H1 (cell line): ENCODE measurements at regions not wholly inside any gene's neighbourhood (a gene's known extent, or its start where the extent isn't known, plus 50 kb on each side); places are given as distances from the start of the nearest gene placed in this dataset.

ENCODE experiments used
- CTCF ChIA-PET: fragments of 300-600 bp; sonication (Branson Sonifier 250); formaldehyde crosslinking; loops from one replicate; lab custom pipeline; 2021; ENCODE audit not compliant: partially characterized antibody; lab: Charles Lee
- POLR2A ChIA-PET: fragments of 300-600 bp; sonication (Branson Sonifier 250); formaldehyde crosslinking; loops from one replicate; lab custom pipeline; 2021; ENCODE audit warnings: inconsistent platforms; ENCODE audit not compliant: partially characterized antibody; lab: Charles Lee
- DNase-seq, 2 experiments: peaks; one replicate each; pipeline versions ENCODE4 v3.0.0 to v3.0.0-alpha.2; 2010 to 2022; ENCODE audit warnings: low spot score in 2 of 2, low read depth in 1 of 2, mixed read lengths in 1 of 2
- FAIRE-seq: peaks from 2 replicates; lab custom pipeline; 2011; peaks lifted over from hg19 to GRCh38; lab: Jason Lieb, UNC
- H2AFZ ChIP-seq: 2 replicates; pipeline ENCODE4 v1.8.1; 2012; ENCODE audit warnings: low read length, inconsistent platforms
- H2AK5ac ChIP-seq: 2 replicates; pipeline ENCODE4 v1.6.1; 2013; ENCODE audit warnings: low read depth, low read length
- H2BK120ac ChIP-seq: replicated peaks from 2 replicates; pipeline ENCODE3; 2013; ENCODE audit warnings: low read depth, low read length, inconsistent platforms
- H2BK12ac ChIP-seq: 2 replicates; pipeline ENCODE4 v1.6.1; 2013; ENCODE audit warnings: low read depth, low read length
- H2BK15ac ChIP-seq: 2 replicates; pipeline ENCODE4 v1.6.1; 2013; ENCODE audit warnings: low read length
- H2BK20ac ChIP-seq: 2 replicates; pipeline ENCODE4 v1.6.1; 2013; ENCODE audit warnings: low read length
- H2BK5ac ChIP-seq: 2 replicates; pipeline ENCODE4 v1.6.1; 2013; ENCODE audit warnings: low read depth, low read length
- H3K14ac ChIP-seq: 2 replicates; pipeline ENCODE4 v1.6.1; 2013; ENCODE audit warnings: inconsistent platforms; ENCODE audit not compliant: insufficient read length
- H3K18ac ChIP-seq: 2 replicates; pipeline ENCODE4 v1.6.1; 2013; ENCODE audit warnings: low read length; ENCODE audit errors: extremely low read depth
- H3K23ac ChIP-seq: 2 replicates; pipeline ENCODE4 v1.6.1; 2013; ENCODE audit warnings: inconsistent platforms; ENCODE audit not compliant: insufficient read length
- H3K23me2 ChIP-seq: 2 replicates; pipeline ENCODE4 v1.6.1; 2013; ENCODE audit warnings: low read depth, low read length
- H3K27ac ChIP-seq: 2 replicates; pipeline ENCODE4 v1.6.1; 2011; ENCODE audit warnings: low read depth, low read length, inconsistent platforms
- H3K27me3 ChIP-seq, 4 experiments: replicated peaks in 1 of 4; 1 replicate in 1 of 4; 2 replicates in 3 of 4; pipeline versions ENCODE4 v1.6.1 to v1.8.1; 2011 to 2013; ENCODE audit warnings: low read length in 3 of 4, mild to moderate bottlenecking in 3 of 4, inconsistent platforms in 2 of 4, mixed read lengths in 2 of 4, moderate library complexity in 1 of 4; ENCODE audit not compliant: control insufficient read depth in 3 of 4, insufficient read depth in 3 of 4; ENCODE audit errors: extremely low read depth in 1 of 4
- H3K36me3 ChIP-seq, 4 experiments: 2 replicates each; pipeline versions ENCODE4 v1.6.1 to v1.8.1; 2011 to 2013; ENCODE audit warnings: mild to moderate bottlenecking in 4 of 4, low read length in 3 of 4, moderate library complexity in 2 of 4, control low read depth in 1 of 4, inconsistent platforms in 1 of 4; ENCODE audit not compliant: insufficient read depth in 4 of 4, control insufficient read depth in 2 of 4
- H3K4ac ChIP-seq: replicated peaks from 2 replicates; pipeline ENCODE3; 2013; ENCODE audit warnings: low read length, low read depth, mixed read lengths, inconsistent platforms; ENCODE audit not compliant: insufficient read length
- H3K4me1 ChIP-seq, 4 experiments: replicated peaks in 1 of 4; 1 replicate in 1 of 4; 2 replicates in 3 of 4; pipeline versions ENCODE4 v1.6.1 to v1.8.1; 2011 to 2013; ENCODE audit warnings: low read length in 3 of 4, inconsistent platforms in 2 of 4, mixed read lengths in 1 of 4; ENCODE audit not compliant: insufficient read depth in 4 of 4, control insufficient read depth in 3 of 4
- H3K4me2 ChIP-seq, 2 experiments: 2 replicates each; pipeline versions ENCODE4 v1.6.1 to v1.8.1; 2011 to 2013; ENCODE audit warnings: low read depth in 2 of 2, low read length in 2 of 2, control low read depth in 1 of 2, inconsistent platforms in 1 of 2, mild to moderate bottlenecking in 1 of 2; ENCODE audit not compliant: insufficient read depth in 1 of 2
- H3K4me3 ChIP-seq, 4 experiments: fragments of 200-600, 300-600 bp in 1 of 4; sonication (generic), shearing (Covaris generic), sonication (Bioruptor Twin) in 1 of 4; 2 replicates each; pipeline versions ENCODE4 v1.5.1 to v1.8.1; 2011 to 2016; ENCODE audit warnings: low read length in 4 of 4, low read depth in 3 of 4, control low read depth in 2 of 4, inconsistent platforms in 2 of 4, mild to moderate bottlenecking in 2 of 4, mixed read lengths in 1 of 4, moderate library complexity in 1 of 4; ENCODE audit not compliant: insufficient read depth in 2 of 4; ENCODE audit errors: extremely low read depth in 1 of 4
- H3K56ac ChIP-seq: replicated peaks from 2 replicates; pipeline ENCODE3; 2013; ENCODE audit warnings: low read depth, mild to moderate bottlenecking, mixed read lengths, low read length, inconsistent platforms; ENCODE audit not compliant: insufficient read length
- H3K79me1 ChIP-seq: 2 replicates; pipeline ENCODE4 v1.6.1; 2013; ENCODE audit warnings: low read depth, low read length, control low read depth
- H3K79me2 ChIP-seq, 2 experiments: 2 replicates each; pipeline versions ENCODE4 v1.6.1 to v1.8.1; 2012 to 2013; ENCODE audit warnings: low read length in 2 of 2, mild to moderate bottlenecking in 2 of 2, inconsistent platforms in 1 of 2; ENCODE audit not compliant: insufficient read depth in 2 of 2, control insufficient read depth in 1 of 2
- H3K9ac ChIP-seq, 4 experiments: replicated peaks in 1 of 4; 1 replicate in 1 of 4; 2 replicates in 3 of 4; pipeline versions ENCODE4 v1.6.1 to v1.8.1; 2011 to 2013; ENCODE audit warnings: low read depth in 3 of 4, low read length in 3 of 4, control low read depth in 2 of 4, mild to moderate bottlenecking in 2 of 4, moderate library complexity in 2 of 4, inconsistent platforms in 1 of 4; ENCODE audit errors: extremely low read depth in 1 of 4
- H3K9me3 ChIP-seq, 2 experiments: 2 replicates each; pipeline versions ENCODE4 v1.6.1 to v1.8.1; 2012 to 2013; ENCODE audit warnings: mild to moderate bottlenecking in 2 of 2, moderate library complexity in 2 of 2, control low read depth in 1 of 2, inconsistent platforms in 1 of 2, low read depth in 1 of 2, low read length in 1 of 2, mixed read lengths in 1 of 2; ENCODE audit not compliant: insufficient read depth in 2 of 2
- H4K20me1 ChIP-seq, 2 experiments: replicated peaks in 1 of 2; 2 replicates each; pipeline versions ENCODE3 to v1.8.1; 2011 to 2013; ENCODE audit warnings: inconsistent platforms in 2 of 2, low read length in 2 of 2, mild to moderate bottlenecking in 1 of 2; ENCODE audit not compliant: insufficient read depth in 2 of 2, control insufficient read depth in 1 of 2
- H4K5ac ChIP-seq: 2 replicates; pipeline ENCODE4 v1.6.1; 2013; ENCODE audit warnings: low read length, low read depth, mixed read lengths, inconsistent platforms; ENCODE audit not compliant: insufficient read length
- H4K8ac ChIP-seq: 2 replicates; pipeline ENCODE4 v1.8.0; 2013; ENCODE audit warnings: mild to moderate bottlenecking, moderate library complexity, low read length, inconsistent platforms; ENCODE audit not compliant: insufficient read depth; ENCODE audit errors: extremely low read depth
- H4K91ac ChIP-seq: replicated peaks from 2 replicates; pipeline ENCODE3; 2013; ENCODE audit warnings: low read length, mixed read lengths, inconsistent platforms; ENCODE audit not compliant: insufficient read length
- BACH1 ChIP-seq: IDR thresholded peaks from 2 replicates; pipeline ENCODE4 v1.6.1; 2012; ENCODE audit warnings: low read length, improper control_type of control experiment
- GABPA ChIP-seq: IDR thresholded peaks from 2 replicates; pipeline ENCODE4 v1.6.1; 2011; ENCODE audit warnings: mild to moderate bottlenecking, low read length, moderate library complexity, borderline replicate concordance; ENCODE audit not compliant: insufficient read depth
- WGBS, 2 experiments: shearing (Covaris generic) in 1 of 2; methylation state at CpG; one replicate each; pipeline versions ENCODE4 v1.1.6 to v1.1.7; 2013 to 2015; ENCODE audit warnings: low lambda C conversion rate in 2 of 2, mixed read lengths in 2 of 2, inconsistent platforms in 1 of 2, low coverage in 1 of 2, missing lambda C conversion rate in 1 of 2; ENCODE audit not compliant: insufficient replicate concordance in 2 of 2, insufficient coverage in 1 of 2, insufficient read length in 1 of 2; ENCODE audit errors: extremely low coverage in 1 of 2, missing lambda C conversion rate in 1 of 2; 5-methylcytosine and 5-hydroxymethylcytosine counted together
- TF ChIP-seq, protein P1 (sequence below), 3 experiments: IDR thresholded peaks; 1 replicate in 2 of 3; 2 replicates in 1 of 3; pipeline versions ENCODE4 v1.5.1 to v1.6.1; 2011; ENCODE audit warnings: low read length in 3 of 3, mild to moderate bottlenecking in 3 of 3, inconsistent platforms in 2 of 3, low read depth in 1 of 3, moderate library complexity in 1 of 3; ENCODE audit not compliant: insufficient read depth in 1 of 3; ENCODE audit errors: control extremely low read depth in 1 of 3

DNA sequence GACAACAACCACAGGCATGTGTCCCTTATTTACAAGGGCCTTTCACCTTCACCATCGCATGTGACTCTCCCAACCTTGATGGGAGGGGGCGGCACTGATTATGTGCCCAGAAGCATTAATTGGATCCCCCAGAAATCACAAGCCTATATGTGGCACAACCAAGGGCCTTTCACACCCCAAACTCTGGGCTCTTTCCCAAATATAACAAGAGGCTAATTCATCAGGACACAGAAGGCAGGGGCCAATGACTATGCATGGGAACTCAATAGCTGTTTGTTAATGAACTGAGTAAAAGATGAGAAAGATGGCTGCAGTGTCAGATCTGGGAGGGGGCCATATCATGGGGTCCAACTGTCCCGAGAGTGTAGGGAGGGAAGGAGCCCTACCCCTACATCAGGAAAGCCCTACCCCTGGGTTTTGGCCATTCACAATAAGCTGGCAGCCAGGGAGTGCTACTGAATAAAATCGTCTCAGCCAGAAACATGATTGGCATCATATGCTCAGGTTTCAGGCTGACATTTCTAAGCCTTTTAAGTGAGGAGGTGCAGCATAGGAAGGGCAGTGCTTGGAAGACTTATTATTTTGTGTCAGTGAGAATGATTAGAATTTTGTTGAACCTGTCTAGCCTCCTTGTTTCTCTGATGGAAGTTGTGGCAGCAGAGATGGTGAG lies 814.4 kb upstream of the AMELY start:
- H2BK20ac ChIP-seq, result no peak overlapping the region
- no peak overlapping the region for H3K4me2 ChIP-seq
- H3K14ac ChIP-seq, result no peak overlapping the region
- no peak overlapping the region for H2AK5ac ChIP-seq
- TF ChIP-seq BACH1 (no peak), GABPA (no peak)
- TF ChIP-seq, protein P1, sequence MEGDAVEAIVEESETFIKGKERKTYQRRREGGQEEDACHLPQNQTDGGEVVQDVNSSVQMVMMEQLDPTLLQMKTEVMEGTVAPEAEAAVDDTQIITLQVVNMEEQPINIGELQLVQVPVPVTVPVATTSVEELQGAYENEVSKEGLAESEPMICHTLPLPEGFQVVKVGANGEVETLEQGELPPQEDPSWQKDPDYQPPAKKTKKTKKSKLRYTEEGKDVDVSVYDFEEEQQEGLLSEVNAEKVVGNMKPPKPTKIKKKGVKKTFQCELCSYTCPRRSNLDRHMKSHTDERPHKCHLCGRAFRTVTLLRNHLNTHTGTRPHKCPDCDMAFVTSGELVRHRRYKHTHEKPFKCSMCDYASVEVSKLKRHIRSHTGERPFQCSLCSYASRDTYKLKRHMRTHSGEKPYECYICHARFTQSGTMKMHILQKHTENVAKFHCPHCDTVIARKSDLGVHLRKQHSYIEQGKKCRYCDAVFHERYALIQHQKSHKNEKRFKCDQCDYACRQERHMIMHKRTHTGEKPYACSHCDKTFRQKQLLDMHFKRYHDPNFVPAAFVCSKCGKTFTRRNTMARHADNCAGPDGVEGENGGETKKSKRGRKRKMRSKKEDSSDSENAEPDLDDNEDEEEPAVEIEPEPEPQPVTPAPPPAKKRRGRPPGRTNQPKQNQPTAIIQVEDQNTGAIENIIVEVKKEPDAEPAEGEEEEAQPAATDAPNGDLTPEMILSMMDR (IDR thresholded peaks at IDR 0.05; ENCODE audit: control extremely low read depth in 1 of 3, insufficient read depth in 1 of 3, low read depth in 1 of 3, low read length in 3 of 3), result no peak
- H3K23ac ChIP-seq, result no peak overlapping the region
- ChIA-PET CTCF (no interaction called here), POLR2A (no interaction called here)
- no peaks in the 10 kb centered on the region for H3K23me2 ChIP-seq
- FAIRE-seq (no peak), DNase-seq (no peak)
- no peaks in the 10 kb centered on the region for H3K9me3 ChIP-seq
- H4K91ac ChIP-seq, result no peak overlapping the region
- no peak overlapping the region for H3K56ac ChIP-seq
- H3K27me3 ChIP-seq, result no peaks in the 10 kb centered on the region
- H2BK12ac ChIP-seq, result no peak overlapping the region
- no peaks in the 10 kb centered on the region for H3K79me2 ChIP-seq
- no peak overlapping the region for H3K9ac ChIP-seq
- no peak overlapping the region for H3K4ac ChIP-seq
- no peak overlapping the region for H3K4me3 ChIP-seq
- 93% methylated on average over 4 of the region's 4 CpGs; no CpG with 5 or more reads in 1 of the 2 experiments for WGBS, 2 experiments
- H4K20me1 ChIP-seq, result no peaks in the 10 kb centered on the region
- no peak overlapping the region for H2BK15ac ChIP-seq
- H4K5ac ChIP-seq, result no peak overlapping the region
- no peak overlapping the region for H3K27ac ChIP-seq
- H2BK5ac ChIP-seq, result no peak overlapping the region
- H2AFZ ChIP-seq, result no peak overlapping the region
- H3K36me3 ChIP-seq, result no peaks in the 10 kb centered on the region
- H4K8ac ChIP-seq, result no peak overlapping the region
- H2BK120ac ChIP-seq, result no peak overlapping the region
- no peaks in the 10 kb centered on the region for H3K79me1 ChIP-seq
- no peaks in the 10 kb centered on the region for H3K4me1 ChIP-seq
- H3K18ac ChIP-seq, result no peak overlapping the region
